OCI-LY1 (cell line): ENCODE measurements at regions not wholly inside any gene's neighbourhood (a gene's known extent, or its start where the extent isn't known, plus 50 kb on each side); places are given as distances from the start of the nearest gene placed in this dataset.

Source experiments
- H2AFZ ChIP-seq: fragments of 200-600 bp; sonication (generic), shearing (Covaris generic); 2 replicates; pipeline ENCODE4 v1.6.0; 2014; ENCODE audit warnings: antibody characterized with exemption, mild to moderate bottlenecking, low read length
- H3F3A ChIP-seq: fragments of 200-600 bp; sonication (generic), shearing (Covaris generic); 2 replicates; pipeline ENCODE4 v1.6.0; 2014; ENCODE audit warnings: mild to moderate bottlenecking, antibody characterized with exemption, low read length, moderate library complexity; ENCODE audit not compliant: insufficient read depth
- H3K27ac ChIP-seq: fragments of 200-600 bp; sonication (generic); 2 replicates; pipeline ENCODE4 v1.5.1; 2014; ENCODE audit warnings: low read length, mixed run types, mild to moderate bottlenecking, low read depth; ENCODE audit not compliant: poor library complexity, severe bottlenecking
- H3K27me3 ChIP-seq: fragments of 200-600 bp; sonication (generic); 2 replicates; pipeline ENCODE4 v1.6.0; 2014; ENCODE audit warnings: antibody characterized with exemption, mild to moderate bottlenecking, low read length, moderate library complexity; ENCODE audit not compliant: insufficient read depth
- H3K36me3 ChIP-seq: fragments of 200-600 bp; sonication (generic); 2 replicates; pipeline ENCODE4 v1.6.1; 2014; ENCODE audit warnings: mild to moderate bottlenecking, antibody characterized with exemption, low read length, moderate library complexity, mixed read lengths; ENCODE audit not compliant: insufficient read depth
- H3K4me1 ChIP-seq: fragments of 200-600 bp; sonication (generic); 2 replicates; pipeline ENCODE4 v1.5.1; 2014; ENCODE audit warnings: mild to moderate bottlenecking, low read length, moderate library complexity; ENCODE audit not compliant: insufficient read depth, severe bottlenecking
- H3K4me2 ChIP-seq: fragments of 200-600 bp; sonication (generic), shearing (Covaris generic); 2 replicates; pipeline ENCODE4 v1.6.1; 2014; ENCODE audit warnings: low read length
- H3K4me3 ChIP-seq: fragments of 200-600 bp; sonication (generic); 2 replicates; pipeline ENCODE4 v1.5.1; 2014; ENCODE audit warnings: low read length, low read depth, mild to moderate bottlenecking, mixed read lengths; ENCODE audit not compliant: poor library complexity, severe bottlenecking
- H3K79me2 ChIP-seq: fragments of 200-600 bp; shearing (Covaris generic); 2 replicates; pipeline ENCODE4 v1.6.1; 2016; ENCODE audit warnings: mixed run types, low read length, mixed read lengths; ENCODE audit not compliant: insufficient read depth
- H3K9ac ChIP-seq: fragments of 200-600 bp; sonication (generic), shearing (Covaris generic); 2 replicates; pipeline ENCODE4 v1.6.1; 2014; ENCODE audit warnings: mild to moderate bottlenecking, low read length, mixed read lengths
- H3K9me2 ChIP-seq: fragments of 200-600 bp; sonication (generic), shearing (Covaris generic); 2 replicates; pipeline ENCODE4 v1.6.1; 2014; ENCODE audit warnings: low read depth, mild to moderate bottlenecking, low read length, mixed read lengths
- H3K9me3 ChIP-seq: fragments of 200-600 bp; shearing (Covaris generic); 2 replicates; pipeline ENCODE4 v1.6.1; 2014; ENCODE audit warnings: low read length, mixed read lengths
- H4K20me1 ChIP-seq: fragments of 200-600 bp; sonication (generic), shearing (Covaris generic); 2 replicates; pipeline ENCODE4 v1.6.0; 2016; ENCODE audit warnings: mild to moderate bottlenecking, low read length; ENCODE audit not compliant: insufficient read depth
- EZH2 ChIP-seq: fragments of 200-600 bp; sonication (generic), shearing (Covaris generic); IDR thresholded peaks from 2 replicates; pipeline ENCODE4 v1.8.0; 2017; ENCODE audit warnings: borderline replicate concordance, mixed run types, mild to moderate bottlenecking, antibody characterized with exemption, low read length, moderate library complexity, mixed read lengths
- TF ChIP-seq, protein P1 (sequence below): fragments of 200-600 bp; sonication (generic), shearing (Covaris generic); IDR thresholded peaks from 2 replicates; pipeline ENCODE4 v1.5.1; 2017; ENCODE audit warnings: mild to moderate bottlenecking, antibody characterized with exemption, low read length, moderate library complexity, mixed read lengths

GRCh38 chr1:218946147-218946546 is 227.5 kb upstream of the LYPLAL1 start:
- TF ChIP-seq, protein P1, sequence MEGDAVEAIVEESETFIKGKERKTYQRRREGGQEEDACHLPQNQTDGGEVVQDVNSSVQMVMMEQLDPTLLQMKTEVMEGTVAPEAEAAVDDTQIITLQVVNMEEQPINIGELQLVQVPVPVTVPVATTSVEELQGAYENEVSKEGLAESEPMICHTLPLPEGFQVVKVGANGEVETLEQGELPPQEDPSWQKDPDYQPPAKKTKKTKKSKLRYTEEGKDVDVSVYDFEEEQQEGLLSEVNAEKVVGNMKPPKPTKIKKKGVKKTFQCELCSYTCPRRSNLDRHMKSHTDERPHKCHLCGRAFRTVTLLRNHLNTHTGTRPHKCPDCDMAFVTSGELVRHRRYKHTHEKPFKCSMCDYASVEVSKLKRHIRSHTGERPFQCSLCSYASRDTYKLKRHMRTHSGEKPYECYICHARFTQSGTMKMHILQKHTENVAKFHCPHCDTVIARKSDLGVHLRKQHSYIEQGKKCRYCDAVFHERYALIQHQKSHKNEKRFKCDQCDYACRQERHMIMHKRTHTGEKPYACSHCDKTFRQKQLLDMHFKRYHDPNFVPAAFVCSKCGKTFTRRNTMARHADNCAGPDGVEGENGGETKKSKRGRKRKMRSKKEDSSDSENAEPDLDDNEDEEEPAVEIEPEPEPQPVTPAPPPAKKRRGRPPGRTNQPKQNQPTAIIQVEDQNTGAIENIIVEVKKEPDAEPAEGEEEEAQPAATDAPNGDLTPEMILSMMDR: no peak
- TF ChIP-seq EZH2: no peak
- no peak overlapping the region for H3K9ac ChIP-seq
- H3K4me3 ChIP-seq: no peak overlapping the region
- H3F3A ChIP-seq: no peaks in the 10 kb centered on the region
- no peak overlapping the region for H2AFZ ChIP-seq
- no peaks in the 10 kb centered on the region for H3K79me2 ChIP-seq
- no peaks in the 10 kb centered on the region for H3K4me1 ChIP-seq
- no peaks in the 10 kb centered on the region for H3K9me2 ChIP-seq
- no peaks in the 10 kb centered on the region for H3K27me3 ChIP-seq
- no peaks in the 10 kb centered on the region for H3K9me3 ChIP-seq
- H4K20me1 ChIP-seq: no peaks in the 10 kb centered on the region
- no peaks in the 10 kb centered on the region for H3K36me3 ChIP-seq
- H3K4me2 ChIP-seq: no peak overlapping the region
- no peak overlapping the region for H3K27ac ChIP-seq

- Histone ChIP-seq H3K9me3 (no peaks in the 10 kb centered on the region), H4K20me1 (no peaks in the 10 kb centered on the region), H3K4me2 (no peak overlapping the region), H3K27ac (no peak overlapping the region), H3K36me3 (no peaks in the 10 kb centered on the region), H3F3A (no peaks in the 10 kb centered on the region), H3K4me1 (no peaks in the 10 kb centered on the region), H3K9me2 (no peaks in the 10 kb centered on the region), H3K4me3 (no peak overlapping the region), H2AFZ (no peak overlapping the region), H3K27me3 (no peaks in the 10 kb centered on the region), H3K9ac (no peak overlapping the region), H3K79me2 (no peaks in the 10 kb centered on the region)
- TF ChIP-seq, protein P1: no peak
- TF ChIP-seq EZH2: no peak
These were observed 225.2 kb upstream of the LYPLAL1 start for GRCh38 chr1:218948446-218948845.

DNA sequence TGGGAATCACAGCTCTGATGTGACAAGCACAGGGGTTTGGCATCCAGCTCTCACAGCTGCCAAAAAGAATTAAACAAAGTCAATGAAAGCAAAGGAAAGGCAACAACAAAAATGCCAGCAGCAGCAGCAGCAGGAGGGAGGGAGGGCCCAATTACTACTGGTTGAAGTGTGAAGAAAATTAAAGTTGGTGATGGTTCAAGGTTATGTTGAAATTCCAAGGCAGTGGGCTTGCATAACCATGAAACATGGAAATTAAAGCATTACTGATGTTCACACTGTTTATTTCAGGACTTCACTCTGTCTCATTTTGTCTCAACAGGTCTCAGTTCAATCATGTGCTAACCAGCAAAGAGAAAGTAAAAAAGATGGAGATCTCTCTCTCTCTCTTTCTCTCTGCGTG is 220.3 kb upstream of the LYPLAL1 start:
- H3K9me3 ChIP-seq: no peaks in the 10 kb centered on the region
- H3K27ac ChIP-seq: no peak overlapping the region
- H2AFZ ChIP-seq: no peak overlapping the region
- H3K9me2 ChIP-seq: no peaks in the 10 kb centered on the region
- H3F3A ChIP-seq: no peaks in the 10 kb centered on the region
- no peaks in the 10 kb centered on the region for H4K20me1 ChIP-seq
- H3K4me1 ChIP-seq: no peaks in the 10 kb centered on the region
- TF ChIP-seq EZH2: no peak
- TF ChIP-seq, protein P1: no peak
- H3K4me3 ChIP-seq: no peak overlapping the region
- H3K36me3 ChIP-seq: no peaks in the 10 kb centered on the region
- H3K9ac ChIP-seq: no peak overlapping the region
- no peaks in the 10 kb centered on the region for H3K79me2 ChIP-seq
- H3K4me2 ChIP-seq: no peak overlapping the region
- no peaks in the 10 kb centered on the region for H3K27me3 ChIP-seq
